Keratinocyte (primary cell): ENCODE measurements at regions not wholly inside any gene's neighbourhood (a gene's known extent, or its start where the extent isn't known, plus 50 kb on each side); places are given as distances from the start of the nearest gene placed in this dataset.

ENCODE experiments used
- DNase-seq: peaks from one replicate; pipeline ENCODE4 v3.0.0-alpha.2; 2011; ENCODE audit warnings: low read depth, missing footprints, low spot score
- FAIRE-seq: peaks from 2 replicates; lab custom pipeline; 2011; peaks lifted over from hg19 to GRCh38; lab: Jason Lieb, UNC
- H2AFZ ChIP-seq: 2 replicates; pipeline ENCODE4 v1.6.0; 2012; ENCODE audit warnings: low read length, control low read depth, inconsistent platforms; ENCODE audit not compliant: control insufficient read depth
- H3K27ac ChIP-seq: 2 replicates; pipeline ENCODE4 v1.5.1; 2011; ENCODE audit warnings: low read length; ENCODE audit not compliant: control insufficient read depth, insufficient read depth
- H3K27me3 ChIP-seq: 3 replicates; pipeline ENCODE4 v1.6.0; 2011; ENCODE audit warnings: low read length; ENCODE audit not compliant: control insufficient read depth, insufficient read depth; ENCODE audit errors: extremely low read depth
- H3K36me3 ChIP-seq, 2 experiments: 2 replicates in 1 of 2; 3 replicates in 1 of 2; pipeline ENCODE4 v1.5.1; 2011; ENCODE audit warnings: low read length in 2 of 2, mild to moderate bottlenecking in 1 of 2; ENCODE audit not compliant: control insufficient read depth in 2 of 2, insufficient read depth in 2 of 2; ENCODE audit errors: extremely low read depth in 1 of 2
- H3K4me1 ChIP-seq: 3 replicates; pipeline ENCODE4 v1.5.1; 2011; ENCODE audit warnings: low read length; ENCODE audit not compliant: control insufficient read depth, insufficient read depth; ENCODE audit errors: extremely low read depth
- H3K4me2 ChIP-seq: 3 replicates; pipeline ENCODE4 v1.6.0; 2011; ENCODE audit warnings: low read depth, low read length; ENCODE audit not compliant: control insufficient read depth, insufficient read depth; ENCODE audit errors: extremely low read depth
- H3K4me3 ChIP-seq, 3 experiments: fragments of 200-600 bp in 1 of 3; sonication (generic) in 1 of 3; 2 replicates in 2 of 3; 3 replicates in 1 of 3; pipeline ENCODE4 v1.5.1; 2011 to 2016; ENCODE audit warnings: low read length in 3 of 3, mild to moderate bottlenecking in 3 of 3, control low read depth in 2 of 3, inconsistent platforms in 1 of 3, low read depth in 1 of 3, mixed read lengths in 1 of 3, mixed run types in 1 of 3, moderate library complexity in 1 of 3; ENCODE audit not compliant: control insufficient read depth in 2 of 3, insufficient read depth in 2 of 3; ENCODE audit errors: extremely low read depth in 1 of 3
- H3K79me2 ChIP-seq: 2 replicates; pipeline ENCODE4 v1.6.0; 2012; ENCODE audit warnings: low read length; ENCODE audit not compliant: control insufficient read depth, insufficient read depth
- H3K9ac ChIP-seq: 3 replicates; pipeline ENCODE4 v1.6.0; 2011; ENCODE audit warnings: low read length; ENCODE audit not compliant: control insufficient read depth, insufficient read depth; ENCODE audit errors: extremely low read depth
- H3K9me1 ChIP-seq: 3 replicates; pipeline ENCODE4 v1.6.0; 2011; ENCODE audit warnings: low read length; ENCODE audit not compliant: control insufficient read depth, insufficient read depth; ENCODE audit errors: extremely low read depth
- H3K9me3 ChIP-seq: 2 replicates; pipeline ENCODE4 v1.5.1; 2012; ENCODE audit warnings: low read depth, low read length; ENCODE audit not compliant: control insufficient read depth
- H4K20me1 ChIP-seq: 3 replicates; pipeline ENCODE4 v1.6.0; 2011; ENCODE audit warnings: low read length; ENCODE audit not compliant: control insufficient read depth, insufficient read depth; ENCODE audit errors: extremely low read depth
- EZH2 ChIP-seq: IDR thresholded peaks from one replicate; pipeline ENCODE4 v1.6.1; 2012; ENCODE audit warnings: inconsistent platforms, mild to moderate bottlenecking, low read length, moderate library complexity
- dilution Hi-C: fragments of 300-500 bp; cut with MboI; formaldehyde crosslinking; loops from one replicate; pipeline ENCODE4 v1.7.0; 2020; ENCODE audit warnings: low sequenced_read_pairs; ENCODE audit not compliant: extremely low pct_ligation_motif_present
- TF ChIP-seq, protein P1 (sequence below), 3 experiments: IDR thresholded peaks in 1 of 3; conservative IDR thresholded peaks in 1 of 3; optimal IDR thresholded peaks in 1 of 3; 2 replicates in 2 of 3; 3 replicates in 1 of 3; pipeline versions ENCODE3 to v1.5.1; 2011; ENCODE audit warnings: low read length in 3 of 3, mild to moderate bottlenecking in 3 of 3, moderate library complexity in 2 of 3, control low read depth in 1 of 3, inconsistent platforms in 1 of 3; ENCODE audit not compliant: insufficient read depth in 2 of 3; ENCODE audit errors: extremely low read depth in 1 of 3

GRCh38 chr20:47970282-47970903 lies 185.1 kb upstream of the SULF2 start:
- no peak for DNase-seq
- Histone ChIP-seq H3K4me3 (no peak overlapping the region), H3K27me3 (no peaks in the 10 kb centered on the region), H4K20me1 (no peaks in the 10 kb centered on the region), H3K4me2 (no peak overlapping the region), H3K9me1 (no peaks in the 10 kb centered on the region), H3K27ac (no peak overlapping the region), H3K36me3 (no peaks in the 10 kb centered on the region), H3K79me2 (no peaks in the 10 kb centered on the region), H3K9me3 (no peaks in the 10 kb centered on the region), H3K9ac (no peak overlapping the region), H3K4me1 (no peaks in the 10 kb centered on the region), H2AFZ (no peak overlapping the region)
- dilution Hi-C loops = no loop called here
- FAIRE-seq = no peak
- TF ChIP-seq, protein P1, sequence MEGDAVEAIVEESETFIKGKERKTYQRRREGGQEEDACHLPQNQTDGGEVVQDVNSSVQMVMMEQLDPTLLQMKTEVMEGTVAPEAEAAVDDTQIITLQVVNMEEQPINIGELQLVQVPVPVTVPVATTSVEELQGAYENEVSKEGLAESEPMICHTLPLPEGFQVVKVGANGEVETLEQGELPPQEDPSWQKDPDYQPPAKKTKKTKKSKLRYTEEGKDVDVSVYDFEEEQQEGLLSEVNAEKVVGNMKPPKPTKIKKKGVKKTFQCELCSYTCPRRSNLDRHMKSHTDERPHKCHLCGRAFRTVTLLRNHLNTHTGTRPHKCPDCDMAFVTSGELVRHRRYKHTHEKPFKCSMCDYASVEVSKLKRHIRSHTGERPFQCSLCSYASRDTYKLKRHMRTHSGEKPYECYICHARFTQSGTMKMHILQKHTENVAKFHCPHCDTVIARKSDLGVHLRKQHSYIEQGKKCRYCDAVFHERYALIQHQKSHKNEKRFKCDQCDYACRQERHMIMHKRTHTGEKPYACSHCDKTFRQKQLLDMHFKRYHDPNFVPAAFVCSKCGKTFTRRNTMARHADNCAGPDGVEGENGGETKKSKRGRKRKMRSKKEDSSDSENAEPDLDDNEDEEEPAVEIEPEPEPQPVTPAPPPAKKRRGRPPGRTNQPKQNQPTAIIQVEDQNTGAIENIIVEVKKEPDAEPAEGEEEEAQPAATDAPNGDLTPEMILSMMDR (optimal IDR thresholded peaks at IDR 0.05 in 1 of 3, IDR thresholded peaks at IDR 0.05 in 1 of 3, conservative IDR thresholded peaks at IDR 0.05 in 1 of 3; ENCODE audit: extremely low read depth in 1 of 3, insufficient read depth in 2 of 3, low read length in 3 of 3) = no peak
- no peak for TF ChIP-seq EZH2

DNA sequence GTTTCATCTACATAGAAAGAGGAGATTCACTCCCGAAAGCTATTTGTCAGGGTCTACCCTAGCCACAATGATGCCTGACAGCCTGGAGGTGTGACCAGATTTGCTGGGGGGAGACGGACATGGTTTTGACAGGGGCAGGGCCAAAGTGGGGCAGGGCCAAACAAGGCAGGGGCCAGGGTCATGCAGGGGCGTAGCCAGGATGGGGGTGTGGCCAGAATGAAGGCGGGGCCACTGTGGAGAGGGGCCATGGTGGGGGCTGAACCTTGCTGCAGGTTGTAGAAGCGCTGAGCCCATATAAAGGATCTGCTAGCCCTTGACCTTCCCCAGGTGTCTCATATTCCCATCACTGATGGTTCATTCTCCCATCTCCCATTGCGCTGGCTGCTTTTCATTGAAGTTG lies 184.1 kb upstream of the SULF2 start:
- Histone ChIP-seq H3K9me3 (no peaks in the 10 kb centered on the region), H3K4me2 (no peak overlapping the region), H3K4me3 (no peak overlapping the region), H3K79me2 (no peaks in the 10 kb centered on the region), H3K4me1 (no peaks in the 10 kb centered on the region), H3K9ac (no peak overlapping the region), H3K36me3 (no peaks in the 10 kb centered on the region), H4K20me1 (no peaks in the 10 kb centered on the region), H2AFZ (no peak overlapping the region), H3K27ac (no peak overlapping the region), H3K9me1 (no peaks in the 10 kb centered on the region), H3K27me3 (no peaks in the 10 kb centered on the region)
- DNase-seq (no peak), FAIRE-seq (no peak)
- dilution Hi-C loops = no loop called here
- TF ChIP-seq, protein P1 (optimal IDR thresholded peaks at IDR 0.05 in 1 of 3, IDR thresholded peaks at IDR 0.05 in 1 of 3, conservative IDR thresholded peaks at IDR 0.05 in 1 of 3; ENCODE audit: extremely low read depth in 1 of 3, insufficient read depth in 2 of 3, low read length in 3 of 3) = no peak
- no peak for TF ChIP-seq EZH2
